Peyer's patch (tissue), 4 donors: ENCODE measurements at regions not wholly inside any gene's neighbourhood (a gene's known extent, or its start where the extent isn't known, plus 50 kb on each side); places are given as distances from the start of the nearest gene placed in this dataset.

ENCODE experiments used
- POLR2A ChIP-seq, 2 donors: fragments of 450-650 bp; IDR thresholded peaks; one replicate each; pipeline ENCODE4 v1.5.1; 2017; ENCODE audit warnings: antibody characterized with exemption in 2 of 2, mild to moderate bottlenecking in 2 of 2, moderate library complexity in 2 of 2
- TF ChIP-seq, protein P1 (sequence below), 6 experiments: fragments of 450-650 bp in 4 of 6; fragments of 200-600 bp in 2 of 6; sonication (generic) in 1 of 6; IDR thresholded peaks; one replicate each; pipeline ENCODE4 v1.5.1; 2017 to 2019; ENCODE audit warnings: antibody characterized with exemption in 6 of 6, mild to moderate bottlenecking in 3 of 6, moderate library complexity in 1 of 6

DNA sequence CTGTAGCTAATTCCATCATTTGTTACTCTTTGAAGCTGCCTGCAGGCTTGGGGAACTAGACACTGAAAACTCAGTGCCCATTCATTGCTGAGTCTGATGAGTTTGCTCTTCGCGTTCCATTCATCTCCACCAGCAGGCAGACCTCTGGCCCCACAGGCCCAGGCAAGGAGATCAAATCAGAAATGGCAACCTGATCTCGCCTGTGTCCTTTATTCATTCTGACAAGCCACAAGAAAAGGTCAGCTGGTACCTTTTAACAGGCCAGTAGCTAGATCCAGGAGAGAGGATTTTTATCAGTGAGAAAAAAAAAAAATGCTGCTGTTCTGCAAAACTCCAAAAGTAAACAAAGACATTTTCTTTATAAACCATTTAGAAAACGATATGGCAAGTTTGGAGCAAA, 742.5 kb downstream of the ETS1 start:
- TF ChIP-seq, protein P1, sequence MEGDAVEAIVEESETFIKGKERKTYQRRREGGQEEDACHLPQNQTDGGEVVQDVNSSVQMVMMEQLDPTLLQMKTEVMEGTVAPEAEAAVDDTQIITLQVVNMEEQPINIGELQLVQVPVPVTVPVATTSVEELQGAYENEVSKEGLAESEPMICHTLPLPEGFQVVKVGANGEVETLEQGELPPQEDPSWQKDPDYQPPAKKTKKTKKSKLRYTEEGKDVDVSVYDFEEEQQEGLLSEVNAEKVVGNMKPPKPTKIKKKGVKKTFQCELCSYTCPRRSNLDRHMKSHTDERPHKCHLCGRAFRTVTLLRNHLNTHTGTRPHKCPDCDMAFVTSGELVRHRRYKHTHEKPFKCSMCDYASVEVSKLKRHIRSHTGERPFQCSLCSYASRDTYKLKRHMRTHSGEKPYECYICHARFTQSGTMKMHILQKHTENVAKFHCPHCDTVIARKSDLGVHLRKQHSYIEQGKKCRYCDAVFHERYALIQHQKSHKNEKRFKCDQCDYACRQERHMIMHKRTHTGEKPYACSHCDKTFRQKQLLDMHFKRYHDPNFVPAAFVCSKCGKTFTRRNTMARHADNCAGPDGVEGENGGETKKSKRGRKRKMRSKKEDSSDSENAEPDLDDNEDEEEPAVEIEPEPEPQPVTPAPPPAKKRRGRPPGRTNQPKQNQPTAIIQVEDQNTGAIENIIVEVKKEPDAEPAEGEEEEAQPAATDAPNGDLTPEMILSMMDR (IDR thresholded peaks at IDR 0.05) = no peak
- no peak for TF ChIP-seq POLR2A (IDR thresholded peaks at IDR 0.05)
